Astrocyte of the cerebellum (primary cell): ENCODE measurements at regions not wholly inside any gene's neighbourhood (a gene's known extent, or its start where the extent isn't known, plus 50 kb on each side); places are given as distances from the start of the nearest gene placed in this dataset.

Experiments
- DNase-seq: peaks from one replicate; pipeline ENCODE4 v3.0.0-alpha.2; 2011; ENCODE audit warnings: low read depth
- H3K4me3 ChIP-seq: 2 replicates; pipeline ENCODE4 v1.5.1; 2011; ENCODE audit warnings: mild to moderate bottlenecking, low read depth, low read length, moderate library complexity
- CTCF ChIP-seq: IDR thresholded peaks from 2 replicates; pipeline ENCODE4 v1.5.1; 2012; ENCODE audit warnings: low read length, low read depth, moderate library complexity, mild to moderate bottlenecking; ENCODE audit errors: missing control alignments
- in situ Hi-C: cut with HindIII; loops from 2 replicates; pipeline ENCODE4 v1.10.0; 2017; ENCODE audit warnings: low sequenced_read_pairs

- in situ Hi-C loops: no loop called here
- DNase-seq: no peak
- no peak overlapping the region for H3K4me3 ChIP-seq
- no peak for TF ChIP-seq CTCF
Observed at GRCh38 chr15:62446984-62447383, 281.9 kb upstream of the C2CD4B start.

GRCh38 chr15:62447742-62448141, 282.7 kb upstream of the C2CD4B start:
- DNase-seq: no peak
- in situ Hi-C loops: no loop called here
- no peak for TF ChIP-seq CTCF
- no peak overlapping the region for H3K4me3 ChIP-seq

- no peak for DNase-seq
- no peak overlapping the region for H3K4me3 ChIP-seq
- no peak for TF ChIP-seq CTCF
- in situ Hi-C loops: no loop called here
Observed at GRCh38 chr15:62449638-62450037, 284.6 kb upstream of the C2CD4B start.

GRCh38 chr15:62450061-62450460, 285.0 kb upstream of the C2CD4B start:
- TF ChIP-seq CTCF: no peak
- H3K4me3 ChIP-seq: no peak overlapping the region
- in situ Hi-C loops: no loop called here
- no peak for DNase-seq

DNA sequence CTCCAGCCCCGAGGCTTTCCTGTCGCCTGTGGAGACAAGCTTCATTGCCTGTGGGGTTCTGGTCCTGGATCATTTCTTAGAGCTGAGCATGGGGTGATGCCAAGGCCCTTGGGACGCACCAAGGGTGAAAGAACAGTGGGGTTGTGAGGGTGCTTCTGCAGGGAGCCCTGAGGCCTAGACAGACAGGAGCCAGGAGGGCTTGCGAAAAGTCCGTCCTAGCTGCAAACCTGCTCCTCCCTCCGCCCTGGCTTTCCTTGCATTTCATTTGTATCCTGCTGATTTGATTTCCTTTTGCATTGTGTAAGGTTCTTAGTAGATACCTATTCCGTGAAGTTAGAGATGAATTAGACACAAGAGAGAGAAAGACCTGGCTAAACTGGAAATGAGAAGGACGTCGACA, 286.9 kb upstream of the C2CD4B start:
- H3K4me3 ChIP-seq: no peak overlapping the region
- no peak for DNase-seq
- in situ Hi-C loops: no loop called here
- TF ChIP-seq CTCF: no peak

DNA sequence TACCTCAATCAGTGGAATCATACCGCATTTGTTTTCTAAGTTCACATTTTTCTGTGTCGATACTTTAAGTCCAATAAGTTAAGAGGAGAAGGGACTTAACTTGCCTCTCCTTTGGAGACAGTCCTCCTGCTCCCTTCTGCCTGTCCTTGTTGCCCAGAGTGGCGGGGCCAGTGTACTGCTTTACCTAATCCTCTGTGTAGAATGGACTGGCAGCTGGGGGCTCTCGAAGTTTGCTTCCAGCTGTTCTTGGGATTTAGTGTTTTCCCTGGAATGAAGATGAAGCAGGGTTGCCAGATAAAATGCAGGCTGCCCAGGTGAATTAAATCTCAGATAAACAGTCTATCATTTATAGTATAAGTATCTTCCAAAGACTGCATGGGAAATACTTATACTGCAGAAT, 287.6 kb upstream of the C2CD4B start:
- no peak for DNase-seq
- no peak overlapping the region for H3K4me3 ChIP-seq
- no peak for TF ChIP-seq CTCF
- in situ Hi-C loops: no loop called here

- H3K4me3 ChIP-seq: no peak overlapping the region
- no peak for TF ChIP-seq CTCF
- DNase-seq: no peak
- in situ Hi-C loops: no loop called here
Observed at GRCh38 chr15:62453375-62453774, 288.3 kb upstream of the C2CD4B start.
